DND-41 (cell line): ENCODE measurements at regions not wholly inside any gene's neighbourhood (a gene's known extent, or its start where the extent isn't known, plus 50 kb on each side); places are given as distances from the start of the nearest gene placed in this dataset.
A peak's percentile ranks its signal among the peaks of the same experiment; 100 is the strongest.

Experiments
- ATAC-seq: fragments of 200-7000 bp; cut with Tn5 transposase; 3 replicates; pipeline ENCODE4 v1.9.1; 2021; ENCODE audit warnings: low read depth; ENCODE audit not compliant: insufficient read depth
- DNase-seq: peaks from one replicate; pipeline ENCODE4 v3.0.0-alpha.2; 2020
- H2AFZ ChIP-seq: 2 replicates; pipeline ENCODE4 v1.6.0; 2012; ENCODE audit warnings: low read depth, low read length
- H3K27ac ChIP-seq: 2 replicates; pipeline ENCODE4 v1.5.1; 2012; ENCODE audit warnings: low read length, inconsistent platforms
- H3K27me3 ChIP-seq: fragments of 200-600 bp; sonication (generic); 2 replicates; pipeline ENCODE4 v1.6.0; 2012; ENCODE audit warnings: low read length, mild to moderate bottlenecking, inconsistent platforms; ENCODE audit not compliant: insufficient read depth, poor library complexity
- H3K36me3 ChIP-seq: 2 replicates; pipeline ENCODE4 v1.5.1; 2012; ENCODE audit warnings: low read length, inconsistent platforms; ENCODE audit not compliant: insufficient read depth
- H3K4me1 ChIP-seq: 2 replicates; pipeline ENCODE4 v1.5.1; 2012; ENCODE audit warnings: mild to moderate bottlenecking, low read length; ENCODE audit not compliant: insufficient read depth
- H3K4me2 ChIP-seq: 2 replicates; pipeline ENCODE4 v1.6.0; 2012; ENCODE audit warnings: mild to moderate bottlenecking, moderate library complexity, low read length, inconsistent platforms; ENCODE audit not compliant: insufficient read depth
- H3K4me3 ChIP-seq, 2 experiments: fragments of 200-600 bp in 1 of 2; shearing (Covaris generic) in 1 of 2; 2 replicates each; pipeline ENCODE4 v1.5.1; 2012 to 2016; ENCODE audit warnings: inconsistent platforms in 2 of 2, low read length in 2 of 2, mild to moderate bottlenecking in 2 of 2, low read depth in 1 of 2, moderate library complexity in 1 of 2
- H3K79me2 ChIP-seq: 2 replicates; pipeline ENCODE4 v1.6.0; 2012; ENCODE audit warnings: low read length, inconsistent platforms; ENCODE audit not compliant: insufficient read depth
- H3K9ac ChIP-seq: 2 replicates; pipeline ENCODE4 v1.6.0; 2012; ENCODE audit warnings: low read depth, mild to moderate bottlenecking, inconsistent platforms, low read length, moderate library complexity
- H3K9me3 ChIP-seq: 2 replicates; pipeline ENCODE4 v1.5.1; 2012; ENCODE audit warnings: low read length, moderate library complexity, mild to moderate bottlenecking, inconsistent platforms; ENCODE audit not compliant: insufficient read depth, severe bottlenecking
- H4K20me1 ChIP-seq: 2 replicates; pipeline ENCODE4 v1.6.0; 2012; ENCODE audit warnings: low read length; ENCODE audit not compliant: insufficient read depth
- CTCF ChIP-seq: IDR thresholded peaks from 2 replicates; pipeline ENCODE4 v1.5.1; 2012; ENCODE audit warnings: borderline replicate concordance, low read length, moderate library complexity, mild to moderate bottlenecking; ENCODE audit not compliant: poor library complexity, severe bottlenecking; ENCODE audit errors: extremely low read depth
- EZH2 ChIP-seq: IDR thresholded peaks from 3 replicates; pipeline ENCODE4 v1.6.1; 2012; ENCODE audit warnings: borderline replicate concordance, low read depth, mild to moderate bottlenecking, moderate library complexity, low read length, inconsistent platforms; ENCODE audit not compliant: severe bottlenecking

- H3K36me3 ChIP-seq: no peaks in the 10 kb centered on the region
- no peak overlapping the region for H3K4me3 ChIP-seq
- ATAC-seq (no peak), DNase-seq (no peak)
- H3K4me1 ChIP-seq: peaks cover 18% of the 10 kb centered on the region
- no peaks in the 10 kb centered on the region for H3K9me3 ChIP-seq
- no peaks in the 10 kb centered on the region for H4K20me1 ChIP-seq
- no peak overlapping the region for H3K9ac ChIP-seq
- TF ChIP-seq EZH2 (no peak), CTCF (no peak)
- H3K4me2 ChIP-seq: no peak overlapping the region
- H2AFZ ChIP-seq: no peak overlapping the region
- H3K27ac ChIP-seq: no peak overlapping the region
- no peaks in the 10 kb centered on the region for H3K79me2 ChIP-seq
- no peaks in the 10 kb centered on the region for H3K27me3 ChIP-seq
These were observed 330.1 kb upstream of the GIMD1 start for GRCh38 chr4:106698621-106699195.

- DNase-seq: no peak
- Histone ChIP-seq H3K36me3 (no peaks in the 10 kb centered on the region), H3K27ac (peak overlapping the region; percentile 38), H4K20me1 (no peaks in the 10 kb centered on the region), H3K4me1 (peaks cover 19% of the 10 kb centered on the region), H3K4me2 (no peak overlapping the region), H3K79me2 (no peaks in the 10 kb centered on the region), H3K27me3 (no peaks in the 10 kb centered on the region), H3K9ac (no peak overlapping the region), H3K4me3 (no peak overlapping the region), H2AFZ (peak overlapping the region; percentile 58), H3K9me3 (no peaks in the 10 kb centered on the region)
- peak; percentile 20; the same call in 1 of the 3 replicates for ATAC-seq
- no peak for TF ChIP-seq CTCF
- TF ChIP-seq EZH2: no peak
These were observed 327.1 kb upstream of the GIMD1 start for GRCh38 chr4:106695501-106696262.

GRCh38 chr4:106694232-106694631 lies 325.7 kb upstream of the GIMD1 start:
- no peak for ATAC-seq
- no peak for TF ChIP-seq CTCF
- TF ChIP-seq EZH2: no peak

More at GRCh38 chr4:106694232-106694631, 325.7 kb upstream of the GIMD1 start:
- no peaks in the 10 kb centered on the region for H3K36me3 ChIP-seq
- peaks cover 29% of the 10 kb centered on the region for H3K4me1 ChIP-seq
- H2AFZ ChIP-seq: peak overlapping the region; percentile 34; the same call in 1 of the 2 replicates
- H3K4me3 ChIP-seq: no peak overlapping the region
- H3K9ac ChIP-seq: no peak overlapping the region
- no peak for DNase-seq
- no peaks in the 10 kb centered on the region for H3K9me3 ChIP-seq
- H3K27me3 ChIP-seq: no peaks in the 10 kb centered on the region
- H4K20me1 ChIP-seq: no peaks in the 10 kb centered on the region
- no peaks in the 10 kb centered on the region for H3K79me2 ChIP-seq
- no peak overlapping the region for H3K27ac ChIP-seq
- H3K4me2 ChIP-seq: no peak overlapping the region
